GM18499 (cell line): ENCODE measurements at regions not wholly inside any gene's neighbourhood (a gene's known extent, or its start where the extent isn't known, plus 50 kb on each side); places are given as distances from the start of the nearest gene placed in this dataset.
"Not testable (repeated sequence)": the region's sequence is repeated elsewhere in the genome, so short reads cannot be mapped to it uniquely, and the experiment has no call there.

Source experiments
- ATAC-seq: cut with Tn5 transposase; IDR thresholded peaks from one replicate; pipeline ENCODE4 v1.9.1; 2021; ENCODE audit warnings: moderate number of reproducible peaks; ENCODE audit not compliant: insufficient read depth, unreplicated experiment

DNA sequence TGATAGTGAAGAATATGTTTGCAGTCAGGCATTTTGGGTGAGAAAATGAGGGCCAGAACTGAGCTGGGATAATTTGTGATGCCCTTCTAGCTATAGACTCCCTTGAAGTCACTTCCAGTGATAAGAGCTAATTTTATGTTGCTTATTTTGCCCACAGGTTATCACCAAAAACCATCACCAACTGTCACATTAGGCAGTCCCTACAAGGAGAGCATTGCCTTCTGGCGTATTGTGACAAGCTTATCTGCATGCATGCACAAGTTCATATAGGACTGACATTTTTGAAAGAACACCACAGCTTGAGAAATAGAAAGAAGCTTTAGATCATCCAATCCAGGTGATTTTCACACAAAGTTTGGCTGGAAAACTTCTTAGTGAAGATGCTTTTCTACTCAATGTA, 735.3 kb upstream of the RAG2 start:
- ATAC-seq: no peak

GRCh38 chr11:37323843-37324242, 725.8 kb upstream of the RAG2 start:
- no peak for ATAC-seq

- no peak for ATAC-seq
Observed at GRCh38 chr11:37322333-37323194, 724.5 kb upstream of the RAG2 start.

GRCh38 chr11:37320921-37321320, 722.9 kb upstream of the RAG2 start:
- no peak for ATAC-seq

- ATAC-seq: no peak
Observed at GRCh38 chr11:37317803-37318202, 719.8 kb upstream of the RAG2 start.

- no peak for ATAC-seq
Observed at GRCh38 chr11:37313266-37313665, 715.2 kb upstream of the RAG2 start.

- no peak for ATAC-seq
Observed at GRCh38 chr11:37306563-37306962, 708.5 kb upstream of the RAG2 start.

- not testable (repeated sequence) for ATAC-seq
Observed at GRCh38 chr11:37301405-37301804, 703.4 kb upstream of the RAG2 start.

- ATAC-seq: no peak
Observed at GRCh38 chr11:37298173-37298572, 700.1 kb upstream of the RAG2 start.

- no peak for ATAC-seq
Observed at GRCh38 chr11:37286890-37287289, 688.9 kb upstream of the RAG2 start.

DNA sequence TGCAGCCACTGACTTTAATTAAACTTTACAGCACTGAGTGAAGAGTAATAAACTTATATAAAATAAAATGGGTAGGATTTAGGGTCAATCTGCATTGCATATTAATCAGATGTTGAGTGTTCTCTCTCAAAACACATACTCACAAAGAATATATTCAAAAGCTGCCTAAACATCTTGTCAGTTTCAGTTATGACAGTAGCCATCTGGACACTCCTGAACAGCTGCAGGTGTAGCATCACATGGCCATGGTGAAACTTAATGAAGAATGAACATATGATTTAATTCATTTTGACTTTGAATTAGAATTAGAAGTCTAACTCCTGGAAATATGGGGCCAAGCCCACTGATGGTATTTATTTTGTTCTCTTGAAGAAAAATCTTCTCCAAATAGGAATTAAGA, 684.3 kb upstream of the RAG2 start:
- ATAC-seq: no peak

DNA sequence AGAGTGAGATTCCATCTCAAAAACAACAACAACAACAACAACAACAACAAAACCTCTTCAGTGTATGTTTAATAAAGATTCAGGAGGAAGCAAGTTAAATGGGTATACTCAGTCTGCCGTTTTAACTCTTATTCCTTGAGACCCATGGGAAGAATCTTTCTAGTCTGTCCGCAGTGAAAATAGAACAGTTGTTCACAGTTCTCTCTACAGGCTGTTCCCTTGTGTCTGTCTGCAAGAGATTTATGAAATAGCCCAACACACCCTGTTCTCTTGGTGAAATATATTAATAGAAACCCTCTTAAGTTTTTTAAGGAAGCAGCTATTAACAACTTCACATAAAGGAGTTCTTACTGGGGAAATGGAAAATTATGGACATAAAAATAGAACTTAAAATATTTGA, 682.2 kb upstream of the RAG2 start:
- ATAC-seq: no peak

DNA sequence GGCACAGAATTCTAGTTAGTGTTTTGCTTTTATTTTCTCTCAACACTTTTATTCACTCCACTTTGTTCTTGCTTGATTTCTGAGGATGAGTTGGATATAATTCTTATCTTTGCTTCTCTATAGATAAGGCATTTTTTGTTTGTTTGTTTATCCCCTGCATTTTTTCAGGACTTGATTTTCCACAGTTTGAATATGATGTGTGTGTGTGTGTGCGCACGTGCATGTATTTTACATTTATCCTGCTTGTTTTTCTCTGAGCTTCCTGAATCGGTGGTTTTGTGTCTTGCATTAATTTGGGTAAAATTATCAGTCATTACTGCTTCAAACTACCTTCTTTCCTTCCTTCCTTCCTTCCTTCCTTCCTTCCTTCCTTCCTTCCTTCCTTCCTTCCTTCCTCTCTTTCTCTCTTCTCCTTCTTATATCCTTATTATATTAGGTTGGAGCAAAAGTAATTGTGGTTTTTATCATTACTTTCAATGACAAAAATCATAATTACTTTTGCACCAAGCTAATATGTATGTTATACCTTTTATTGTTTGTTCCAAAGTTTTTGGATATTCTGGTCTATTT, 679.9 kb upstream of the RAG2 start:
- ATAC-seq: no peak

DNA sequence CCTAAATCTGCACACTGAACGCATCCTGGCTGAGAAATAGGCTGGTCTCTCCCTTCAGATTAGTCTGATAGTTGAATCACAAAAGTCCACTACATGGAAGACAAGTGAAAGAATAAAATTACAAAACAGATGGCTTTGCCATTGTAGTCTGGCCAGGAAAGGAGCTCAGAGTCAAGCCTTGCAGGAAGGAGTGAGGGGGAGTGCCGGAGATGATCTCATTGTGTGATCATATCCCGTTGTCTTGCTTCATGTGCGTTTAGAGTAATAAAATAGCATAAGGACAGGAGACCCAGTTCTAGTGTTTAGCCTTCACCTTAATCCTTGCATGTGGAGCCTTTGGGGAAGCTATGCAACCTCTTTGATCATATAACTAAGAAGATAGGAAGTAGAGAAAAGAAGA, 666.7 kb upstream of the RAG2 start:
- no peak for ATAC-seq

GRCh38 chr11:37264060-37264459, 666.0 kb upstream of the RAG2 start:
- ATAC-seq: no peak

DNA sequence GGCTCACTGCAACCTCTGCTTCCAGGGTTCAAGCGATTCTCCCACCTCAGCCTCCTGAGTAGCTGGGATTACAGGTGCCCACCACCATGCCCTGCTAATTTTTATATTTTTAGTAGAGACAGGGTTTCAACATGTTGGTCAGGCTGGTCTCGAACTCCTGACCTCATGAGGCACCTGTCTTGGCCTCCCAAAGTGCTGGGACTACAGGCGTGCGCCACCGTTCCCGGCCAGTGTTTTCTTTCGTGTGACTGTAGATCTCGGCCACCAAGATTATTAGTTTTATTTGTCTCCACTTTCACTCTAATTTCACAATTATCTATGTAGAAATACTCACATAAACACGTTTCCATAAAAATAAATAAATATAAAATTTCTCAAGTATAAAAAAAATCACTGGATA, 665.4 kb upstream of the RAG2 start:
- not testable (repeated sequence) for ATAC-seq

- no peak for ATAC-seq
Observed at GRCh38 chr11:37259734-37260133, 661.7 kb upstream of the RAG2 start.

DNA sequence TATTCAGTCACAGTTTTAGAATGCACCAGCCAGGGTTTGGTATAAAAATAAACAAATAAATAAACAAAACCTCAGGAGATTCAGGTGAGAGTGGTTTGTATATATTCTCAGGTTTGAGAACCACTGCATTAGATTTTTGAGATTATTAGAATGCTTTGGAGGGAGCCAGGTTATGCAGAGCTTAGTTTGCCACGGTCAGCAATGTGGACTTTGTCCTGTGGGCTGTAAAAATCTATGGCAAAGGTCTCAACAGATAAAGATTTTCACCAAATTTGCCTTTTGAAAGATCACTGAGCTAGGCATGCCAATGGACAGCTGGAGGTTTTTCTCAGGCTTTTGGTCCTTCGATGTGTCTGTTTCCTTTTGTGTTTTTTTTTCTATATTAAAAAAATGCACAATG, 650.1 kb upstream of the RAG2 start:
- ATAC-seq: no peak

DNA sequence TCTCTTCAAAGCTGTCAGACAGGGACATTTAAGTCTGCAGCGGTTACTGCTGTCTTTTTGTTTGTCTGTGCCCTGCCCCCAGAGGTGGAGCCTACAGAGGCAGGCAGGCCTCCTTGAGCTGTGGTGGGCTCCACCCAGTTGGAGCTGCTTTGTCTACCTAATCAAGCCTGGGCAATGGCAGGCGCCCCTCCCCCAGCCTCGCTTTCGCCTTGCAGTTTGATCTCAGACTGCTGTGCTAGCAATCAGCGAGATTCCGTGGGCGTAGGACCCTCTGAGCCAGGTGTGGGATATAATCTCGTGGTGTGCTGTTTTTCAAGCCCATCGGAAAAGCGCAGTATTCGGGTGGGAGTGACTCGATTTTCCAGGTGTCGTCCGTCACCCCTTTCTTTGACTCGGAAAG, 648.1 kb upstream of the RAG2 start:
- not testable (repeated sequence) for ATAC-seq

GRCh38 chr11:37230865-37231264, 632.8 kb upstream of the RAG2 start:
- no peak for ATAC-seq

DNA sequence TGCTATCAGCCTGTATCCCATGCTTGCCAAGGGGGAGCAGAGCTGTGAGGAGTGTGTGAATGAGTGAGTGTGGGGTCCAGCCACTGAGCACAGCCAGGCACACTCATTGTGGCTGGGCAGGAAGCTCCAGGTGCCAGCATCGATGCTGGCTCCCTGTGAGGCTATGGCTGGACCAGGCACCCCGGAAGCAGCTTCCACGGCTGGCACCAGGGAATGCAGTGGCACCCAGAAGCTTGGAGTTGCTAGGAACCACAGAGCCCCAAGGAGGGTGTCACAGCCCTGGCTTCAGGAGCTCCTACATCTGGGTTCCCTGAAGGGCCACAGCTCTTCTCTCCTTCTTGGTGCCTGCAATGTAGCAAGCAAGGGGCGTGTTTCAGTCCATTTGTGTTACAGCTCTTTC, 625.9 kb upstream of the RAG2 start:
- no peak for ATAC-seq

GRCh38 chr11:37203006-37203405, 605.0 kb upstream of the RAG2 start:
- ATAC-seq: no peak
